IPS-NIHi11 (cell line): ENCODE measurements at regions not wholly inside any gene's neighbourhood (a gene's known extent, or its start where the extent isn't known, plus 50 kb on each side); places are given as distances from the start of the nearest gene placed in this dataset.
"Not testable (repeated sequence)": the region's sequence is repeated elsewhere in the genome, so short reads cannot be mapped to it uniquely, and the experiment has no call there.

Experiments
- DNase-seq: peaks from one replicate; pipeline ENCODE4 v3.0.0; 2012; ENCODE audit warnings: mixed read lengths, low spot score

GRCh38 chr1:172837816-172838679 is 179.1 kb downstream of the FASLG start:
- DNase-seq = no peak

DNA sequence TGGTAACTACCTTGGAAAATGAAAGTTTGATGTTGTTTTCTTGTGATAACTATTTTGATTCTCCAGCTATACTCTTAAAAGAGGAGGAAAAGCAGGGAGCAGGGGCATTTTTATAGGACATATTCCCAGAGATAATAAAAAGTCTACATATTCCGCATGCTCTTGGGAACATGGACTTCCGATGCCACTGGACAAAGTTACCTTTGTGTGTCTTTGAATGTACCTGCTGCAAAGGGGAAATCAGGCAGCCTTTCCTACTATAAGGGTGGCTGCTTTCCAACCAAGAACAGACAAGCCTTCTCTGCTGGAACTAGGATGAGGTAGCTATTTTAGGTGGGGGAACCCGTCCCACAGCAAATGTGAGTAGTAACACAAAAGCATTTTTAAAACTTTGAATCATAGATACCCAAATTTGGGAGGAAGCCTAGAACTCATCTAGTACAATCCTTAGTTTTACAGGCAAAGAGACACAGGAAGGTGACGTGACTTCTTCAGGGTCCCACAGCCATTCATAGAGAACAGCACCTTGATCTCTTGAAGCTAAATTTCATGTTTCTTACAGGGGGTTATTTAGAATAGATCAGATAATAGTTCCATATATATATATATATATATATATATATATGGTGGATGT is 179.9 kb downstream of the FASLG start:
- no peak for DNase-seq

- DNase-seq = not testable (repeated sequence)
Measured at GRCh38 chr1:172839639-172840038, 180.7 kb downstream of the FASLG start.

- DNase-seq = no peak
Measured at GRCh38 chr1:172843444-172843843, 184.5 kb downstream of the FASLG start.

DNA sequence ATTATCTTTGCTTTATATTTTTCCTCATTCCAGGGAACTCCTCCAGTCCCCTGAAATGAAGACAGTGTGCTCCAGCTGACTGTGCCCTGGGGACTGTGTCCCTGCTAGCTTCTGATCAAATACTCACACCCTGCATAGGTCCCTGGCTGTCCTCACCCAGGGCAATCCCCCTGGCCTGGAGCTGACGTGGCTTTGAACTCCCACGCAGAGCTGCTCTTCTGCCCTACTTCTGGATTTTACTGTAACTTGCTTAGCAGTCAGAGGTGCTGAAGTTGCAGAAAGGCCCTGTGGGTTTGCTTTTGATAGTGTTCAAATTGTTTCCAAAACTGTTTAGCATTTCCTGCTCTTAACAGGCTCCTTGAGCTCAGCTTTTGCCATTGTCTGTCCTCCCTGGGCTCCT is 186.5 kb downstream of the FASLG start:
- no peak for DNase-seq

DNA sequence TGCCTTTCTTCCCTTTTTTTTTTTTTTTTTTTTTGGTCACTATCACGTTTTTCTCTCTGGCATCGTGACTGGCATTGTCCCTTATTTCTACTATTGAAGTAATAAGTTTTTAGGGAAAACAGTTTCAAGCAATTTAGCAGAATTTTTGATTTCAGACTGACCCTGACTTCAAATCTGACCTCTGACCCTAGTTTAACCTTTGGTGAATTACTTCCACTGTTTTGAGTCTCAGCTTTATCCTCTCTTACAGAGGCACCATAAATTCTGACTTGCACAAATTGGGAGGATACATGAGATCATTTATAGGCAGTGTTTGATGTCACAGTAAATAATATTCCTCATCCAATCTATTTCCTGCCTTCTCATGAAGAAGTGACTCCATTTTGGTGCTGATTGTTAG is 187.0 kb downstream of the FASLG start:
- no peak for DNase-seq

DNA sequence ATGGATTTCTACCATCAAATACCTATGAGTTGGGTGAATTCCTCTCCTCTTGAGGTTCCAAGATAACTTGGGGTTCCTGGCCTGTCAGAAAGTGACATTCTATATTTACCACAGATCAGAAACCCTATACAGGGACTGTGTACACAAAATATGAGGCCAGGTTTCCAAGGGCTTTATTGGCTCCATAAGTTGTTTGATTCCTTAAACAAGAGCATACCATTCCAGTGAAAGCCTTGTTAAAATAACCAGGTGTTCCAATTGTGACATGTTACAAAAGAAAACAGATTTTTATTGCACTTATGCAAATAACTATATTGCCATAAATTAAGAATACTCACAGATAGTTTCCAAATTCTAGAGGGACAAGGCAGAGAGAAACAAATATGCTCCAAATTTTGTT is 188.9 kb downstream of the FASLG start:
- not testable (repeated sequence) for DNase-seq

GRCh38 chr1:172849653-172850052 is 190.8 kb downstream of the FASLG start:
- DNase-seq = no peak

DNA sequence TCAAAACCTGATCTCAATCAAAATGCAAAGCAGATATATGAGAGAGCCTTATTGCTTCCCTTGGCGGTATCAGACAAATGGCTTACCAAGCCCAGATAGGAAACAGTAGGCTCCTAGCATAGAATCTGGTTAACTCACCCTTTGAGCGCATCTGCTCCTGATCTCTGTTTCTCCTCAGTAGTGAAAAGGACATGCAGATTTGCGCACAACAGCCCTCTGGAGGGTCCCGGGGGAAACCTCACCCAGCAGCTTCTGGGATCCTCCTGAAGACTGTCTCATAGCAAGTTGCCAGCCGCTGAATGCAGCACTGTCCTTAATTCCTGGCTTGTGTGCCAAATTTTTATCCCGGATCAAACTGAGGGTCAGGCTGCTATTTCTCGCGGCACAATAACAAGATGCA is 192.2 kb downstream of the FASLG start:
- DNase-seq = no peak

GRCh38 chr1:172851856-172852255 is 193.0 kb downstream of the FASLG start:
- no peak for DNase-seq

DNA sequence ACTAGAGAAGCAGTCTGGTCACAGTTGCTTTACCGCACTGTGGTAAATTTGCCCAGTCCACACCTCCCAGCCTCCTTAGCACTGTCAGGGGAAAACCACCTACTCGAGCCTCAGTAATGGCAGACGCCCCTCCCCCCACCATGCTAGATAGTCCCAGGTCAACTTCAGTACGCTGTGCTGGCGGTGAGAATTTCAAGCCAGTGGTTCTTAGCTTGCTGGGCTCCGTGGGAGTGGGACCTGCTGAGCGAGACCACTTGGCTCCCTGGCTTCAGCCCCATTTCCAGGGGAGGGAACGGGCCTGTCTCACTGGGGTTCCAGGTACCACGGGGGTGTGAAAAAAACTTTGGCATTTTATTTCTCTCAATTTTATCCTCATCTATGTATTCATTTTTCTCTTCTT is 194.8 kb downstream of the TNFSF18 start:
- DNase-seq = not testable (repeated sequence)

DNA sequence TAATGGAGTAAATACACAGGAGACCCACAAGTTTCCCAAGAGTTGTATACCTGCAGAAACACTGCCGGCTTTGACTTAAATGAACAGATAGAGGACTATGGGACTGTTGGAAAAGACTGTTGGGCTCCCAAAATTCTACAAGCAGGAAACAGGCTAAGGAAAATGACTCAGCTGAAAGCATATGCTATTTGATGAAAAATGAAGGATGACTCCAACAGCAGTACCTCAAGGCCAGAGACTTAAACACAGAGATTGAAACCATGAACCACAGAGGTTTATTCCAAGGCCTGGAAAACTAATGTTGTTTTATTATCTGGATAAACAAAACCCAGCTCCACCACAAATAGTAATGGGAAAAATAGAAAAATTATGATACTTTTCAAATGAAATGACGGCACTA is 187.7 kb downstream of the TNFSF18 start:
- DNase-seq = no peak

DNA sequence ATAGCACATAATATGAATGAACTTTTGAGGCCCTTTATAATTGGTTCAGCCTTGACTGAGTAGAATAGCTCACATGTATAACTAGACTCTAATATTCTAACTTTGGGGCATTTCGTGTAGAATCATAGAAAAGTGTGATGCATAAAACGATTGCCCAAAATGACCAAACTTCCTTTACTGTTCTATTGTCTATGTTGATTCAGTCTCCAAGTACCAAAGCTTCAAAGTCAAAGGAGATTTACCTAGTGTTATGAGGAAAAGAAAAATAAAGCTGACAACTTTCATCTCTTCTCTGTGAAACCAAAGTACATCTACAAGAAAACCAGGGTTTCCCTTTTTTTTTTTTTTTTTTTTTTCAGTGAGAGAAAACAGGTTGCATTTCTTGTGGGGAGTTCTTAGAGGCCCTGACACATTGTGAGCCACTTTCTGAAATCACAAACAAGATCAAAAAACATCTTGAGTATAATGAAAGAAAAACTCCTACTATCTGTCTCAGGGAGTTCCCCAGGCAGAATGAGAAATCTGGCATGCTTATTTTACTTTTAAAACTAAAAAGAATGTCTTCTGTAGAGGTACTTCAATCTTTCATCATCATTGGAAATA is 183.4 kb downstream of the TNFSF18 start:
- no peak for DNase-seq

- DNase-seq = no peak
Measured at GRCh38 chr1:172870901-172871606, 179.7 kb downstream of the TNFSF18 start.

DNA sequence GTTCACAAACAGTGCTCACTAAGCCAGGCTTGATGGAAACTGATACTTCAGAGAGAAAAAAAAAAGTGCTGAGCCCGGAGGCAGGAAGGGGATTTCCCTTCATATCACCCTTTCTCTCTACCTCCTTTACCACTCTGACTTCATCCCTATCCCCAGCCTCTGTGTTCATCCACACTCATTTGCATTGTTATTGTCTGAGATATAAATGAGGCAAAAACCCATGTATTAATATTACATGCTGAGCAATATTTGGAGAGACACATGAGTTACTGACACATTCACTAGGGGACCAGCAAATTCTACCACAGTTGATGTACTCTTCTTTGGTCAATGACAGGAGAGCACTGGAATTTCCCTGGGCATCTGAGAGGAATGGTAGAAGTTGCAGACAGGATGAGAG is 175.8 kb downstream of the TNFSF18 start:
- no peak for DNase-seq

DNA sequence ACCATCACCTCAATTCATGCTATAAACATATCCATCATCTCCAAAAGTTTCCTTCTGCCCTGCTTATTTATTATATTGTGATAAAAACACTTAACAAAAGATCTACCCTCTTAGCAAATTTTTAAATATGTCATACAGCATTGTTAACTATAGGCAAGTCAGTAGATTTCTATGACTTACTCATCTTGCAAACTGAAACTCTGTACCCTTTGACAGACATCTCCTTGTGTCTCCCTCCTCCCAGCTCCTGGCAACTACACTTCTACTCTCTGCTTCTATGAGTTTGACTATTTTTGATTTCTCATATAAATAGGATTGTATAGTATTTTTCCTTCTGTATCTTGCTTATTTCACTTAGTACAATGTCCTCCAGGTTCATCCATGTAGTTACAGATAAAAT is 174.8 kb downstream of the TNFSF18 start:
- DNase-seq = no peak

DNA sequence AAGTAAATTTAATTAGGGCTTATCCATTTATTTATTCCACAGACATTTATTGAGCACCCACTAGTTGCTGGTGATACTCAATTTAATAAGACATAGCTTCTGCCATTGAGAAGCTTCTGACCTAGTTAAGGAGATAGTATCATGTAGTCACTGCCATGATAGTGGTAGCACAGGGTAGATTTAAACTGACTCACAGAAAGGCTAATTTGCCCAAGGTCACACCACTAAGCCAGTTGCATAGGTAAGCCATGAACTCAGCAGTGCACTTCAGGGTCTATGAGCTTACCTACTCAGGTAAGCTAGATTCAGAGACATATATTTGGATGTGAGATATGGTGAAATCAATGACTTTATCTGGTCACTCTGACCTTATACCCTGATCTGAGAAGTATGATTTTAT is 168.4 kb downstream of the TNFSF18 start:
- no peak for DNase-seq

GRCh38 chr1:172882791-172883386 is 167.9 kb downstream of the TNFSF18 start:
- no peak for DNase-seq

- DNase-seq = no peak
Measured at GRCh38 chr1:172883387-172883791, 167.4 kb downstream of the TNFSF18 start.

GRCh38 chr1:172883844-172884243 is 166.9 kb downstream of the TNFSF18 start:
- DNase-seq = no peak

- DNase-seq = no peak
Measured at GRCh38 chr1:172885411-172885810, 165.3 kb downstream of the TNFSF18 start.

DNA sequence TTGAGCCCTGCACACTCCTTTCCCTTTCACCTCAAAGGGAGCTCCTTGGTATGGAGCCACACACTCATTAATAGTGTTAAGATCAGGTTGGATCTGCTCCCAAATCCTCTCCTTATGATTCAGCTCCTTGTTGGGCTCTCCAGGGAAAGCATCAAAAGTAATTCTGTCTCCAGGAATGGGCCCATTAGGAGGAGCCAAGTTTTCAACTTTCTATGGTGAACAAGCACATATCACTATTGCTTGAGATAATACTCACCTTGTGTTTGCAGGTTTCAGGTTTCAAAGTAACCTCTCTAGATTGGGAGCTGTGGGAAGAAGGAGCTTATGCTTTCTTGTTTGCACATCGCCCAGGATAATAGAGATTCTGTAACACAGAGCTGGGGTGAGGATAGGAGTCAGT is 164.8 kb downstream of the TNFSF18 start:
- no peak for DNase-seq
